Gastrocnemius medialis (tissue), 4 donors: ENCODE measurements at regions not wholly inside any gene's neighbourhood (a gene's known extent, or its start where the extent isn't known, plus 50 kb on each side); places are given as distances from the start of the nearest gene placed in this dataset.

Experiments
- POLR2A ChIP-seq, 2 donors: fragments of 450-650 bp; IDR thresholded peaks; one replicate each; pipeline ENCODE4 v1.6.1; 2017; ENCODE audit warnings: antibody characterized with exemption in 2 of 2, mild to moderate bottlenecking in 2 of 2, moderate library complexity in 2 of 2
- TF ChIP-seq, protein P1 (sequence below), 5 experiments: fragments of 450-650 bp in 3 of 5; fragments of 200-600 bp in 2 of 5; sonication (generic) in 2 of 5; IDR thresholded peaks in 4 of 5; conservative IDR thresholded peaks in 1 of 5; 1 replicate in 4 of 5; 2 replicates in 1 of 5; pipeline ENCODE4 v1.5.1; 2016 to 2019; ENCODE audit warnings: antibody characterized with exemption in 5 of 5, mild to moderate bottlenecking in 3 of 5, moderate library complexity in 3 of 5

GRCh38 chr7:148540041-148540738 is 50.4 kb upstream of the C7orf33 start:
- TF ChIP-seq, protein P1, sequence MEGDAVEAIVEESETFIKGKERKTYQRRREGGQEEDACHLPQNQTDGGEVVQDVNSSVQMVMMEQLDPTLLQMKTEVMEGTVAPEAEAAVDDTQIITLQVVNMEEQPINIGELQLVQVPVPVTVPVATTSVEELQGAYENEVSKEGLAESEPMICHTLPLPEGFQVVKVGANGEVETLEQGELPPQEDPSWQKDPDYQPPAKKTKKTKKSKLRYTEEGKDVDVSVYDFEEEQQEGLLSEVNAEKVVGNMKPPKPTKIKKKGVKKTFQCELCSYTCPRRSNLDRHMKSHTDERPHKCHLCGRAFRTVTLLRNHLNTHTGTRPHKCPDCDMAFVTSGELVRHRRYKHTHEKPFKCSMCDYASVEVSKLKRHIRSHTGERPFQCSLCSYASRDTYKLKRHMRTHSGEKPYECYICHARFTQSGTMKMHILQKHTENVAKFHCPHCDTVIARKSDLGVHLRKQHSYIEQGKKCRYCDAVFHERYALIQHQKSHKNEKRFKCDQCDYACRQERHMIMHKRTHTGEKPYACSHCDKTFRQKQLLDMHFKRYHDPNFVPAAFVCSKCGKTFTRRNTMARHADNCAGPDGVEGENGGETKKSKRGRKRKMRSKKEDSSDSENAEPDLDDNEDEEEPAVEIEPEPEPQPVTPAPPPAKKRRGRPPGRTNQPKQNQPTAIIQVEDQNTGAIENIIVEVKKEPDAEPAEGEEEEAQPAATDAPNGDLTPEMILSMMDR (IDR thresholded peaks at IDR 0.05 in 4 of 5, conservative IDR thresholded peaks at IDR 0.05 in 1 of 5): no peak
- TF ChIP-seq POLR2A (IDR thresholded peaks at IDR 0.05): no peak
